GM19035 (cell line): ENCODE measurements at regions not wholly inside any gene's neighbourhood (a gene's known extent, or its start where the extent isn't known, plus 50 kb on each side); places are given as distances from the start of the nearest gene placed in this dataset.
"Not testable (repeated sequence)": the region's sequence is repeated elsewhere in the genome, so short reads cannot be mapped to it uniquely, and the experiment has no call there.

ENCODE experiments used
- ATAC-seq: cut with Tn5 transposase; IDR thresholded peaks from one replicate; pipeline ENCODE4 v1.9.1; 2021; ENCODE audit not compliant: unreplicated experiment

GRCh38 chr15:21774760-21775159 is 102.8 kb downstream of the POTEB start:
- ATAC-seq: not testable (repeated sequence)

- not testable (repeated sequence) for ATAC-seq
Observed at GRCh38 chr15:21766524-21766923, 111.0 kb downstream of the POTEB start.

- ATAC-seq: not testable (repeated sequence)
Observed at GRCh38 chr15:21763756-21764155, 113.8 kb downstream of the POTEB start.

GRCh38 chr15:21760250-21761023 is 117.1 kb downstream of the POTEB start:
- ATAC-seq: not testable (repeated sequence)

- ATAC-seq: not testable (repeated sequence)
Observed at GRCh38 chr15:21759401-21760165, 118.0 kb downstream of the POTEB start.

- ATAC-seq: not testable (repeated sequence)
Observed at GRCh38 chr15:21753838-21754237, 123.7 kb downstream of the POTEB start.

- not testable (repeated sequence) for ATAC-seq
Observed at GRCh38 chr15:21752124-21752957, 125.2 kb downstream of the POTEB start.

- ATAC-seq: not testable (repeated sequence)
Observed at GRCh38 chr15:21749173-21749572, 128.4 kb downstream of the POTEB start.

- ATAC-seq: not testable (repeated sequence)
Observed at GRCh38 chr15:21744245-21744915, 133.2 kb downstream of the POTEB start.

- ATAC-seq: peak; percentile 88
Observed at GRCh38 chr15:21742067-21742466, 135.5 kb downstream of the POTEB start.

GRCh38 chr15:21738003-21738402 is 139.5 kb downstream of the POTEB start:
- ATAC-seq: not testable (repeated sequence)

- not testable (repeated sequence) for ATAC-seq
Observed at GRCh38 chr15:21736443-21736842, 141.1 kb downstream of the POTEB start.

- ATAC-seq: not testable (repeated sequence)
Observed at GRCh38 chr15:21735837-21736236, 141.7 kb downstream of the POTEB start.

- ATAC-seq: not testable (repeated sequence)
Observed at GRCh38 chr15:21735368-21735767, 142.2 kb downstream of the POTEB start.

GRCh38 chr15:21731496-21731895 is 146.0 kb downstream of the POTEB start:
- ATAC-seq: peak; percentile 59

GRCh38 chr15:21730427-21731405 is 146.8 kb downstream of the POTEB start:
- peak; percentile 71 for ATAC-seq

- ATAC-seq: not testable (repeated sequence)
Observed at GRCh38 chr15:21724988-21725387, 152.5 kb downstream of the POTEB start.

GRCh38 chr15:21721115-21721514 is 156.4 kb downstream of the POTEB start:
- ATAC-seq: not testable (repeated sequence)

GRCh38 chr15:21718779-21719178 is 158.8 kb downstream of the POTEB start:
- peak; percentile 76 for ATAC-seq
